GM23248 (cell line): ENCODE measurements at regions not wholly inside any gene's neighbourhood (a gene's known extent, or its start where the extent isn't known, plus 50 kb on each side); places are given as distances from the start of the nearest gene placed in this dataset.

Experiments used
- DNase-seq: peaks from one replicate; pipeline ENCODE4 v3.0.0-alpha.2; 2015
- H2AFZ ChIP-seq: fragments of 200-600 bp; sonication (generic); 2 replicates; pipeline ENCODE4 v1.6.1; 2016; ENCODE audit warnings: antibody characterized with exemption
- H3F3A ChIP-seq: fragments of 200-600 bp; sonication (generic); 2 replicates; pipeline ENCODE4 v1.6.1; 2016; ENCODE audit warnings: mild to moderate bottlenecking, antibody characterized with exemption, mixed run types; ENCODE audit not compliant: insufficient read depth
- H3K27ac ChIP-seq: fragments of 200-600 bp; sonication (generic); 2 replicates; pipeline ENCODE4 v1.5.1; 2016; ENCODE audit warnings: mild to moderate bottlenecking
- H3K27me3 ChIP-seq: fragments of 200-600 bp; sonication (generic); replicated peaks from 2 replicates; pipeline ENCODE4 v1.6.1; 2016; ENCODE audit warnings: mild to moderate bottlenecking; ENCODE audit not compliant: insufficient read depth
- H3K36me3 ChIP-seq: fragments of 200-600 bp; sonication (generic); 2 replicates; pipeline ENCODE4 v1.6.1; 2016; ENCODE audit warnings: low read depth, mild to moderate bottlenecking
- H3K4me1 ChIP-seq: fragments of 200-600 bp; sonication (generic); 2 replicates; pipeline ENCODE4 v1.6.1; 2016; ENCODE audit warnings: mild to moderate bottlenecking; ENCODE audit not compliant: insufficient read depth
- H3K4me2 ChIP-seq: fragments of 200-600 bp; sonication (generic); one replicate; pipeline ENCODE4 v1.6.1; 2016; ENCODE audit warnings: mild to moderate bottlenecking; ENCODE audit not compliant: unreplicated experiment
- H3K4me3 ChIP-seq: fragments of 200-600 bp; sonication (generic); 2 replicates; pipeline ENCODE4 v1.5.1; 2016; ENCODE audit warnings: mild to moderate bottlenecking
- H3K79me2 ChIP-seq: fragments of 200-600 bp; sonication (generic); 2 replicates; pipeline ENCODE4 v1.6.1; 2016; ENCODE audit warnings: mild to moderate bottlenecking; ENCODE audit not compliant: insufficient read depth
- H3K9ac ChIP-seq: fragments of 200-600 bp; sonication (generic); 2 replicates; pipeline ENCODE4 v1.6.1; 2016; ENCODE audit warnings: mild to moderate bottlenecking
- H3K9me2 ChIP-seq: fragments of 200-600 bp; sonication (generic); 2 replicates; pipeline ENCODE4 v1.6.1; 2016; ENCODE audit warnings: mixed run types, mild to moderate bottlenecking, moderate library complexity; ENCODE audit not compliant: insufficient read depth
- H3K9me3 ChIP-seq: fragments of 200-600 bp; sonication (generic); one replicate; pipeline ENCODE4 v1.6.1; 2017; ENCODE audit warnings: low read depth
- H4K20me1 ChIP-seq: fragments of 200-600 bp; sonication (generic); 2 replicates; pipeline ENCODE4 v1.6.0; 2016; ENCODE audit not compliant: insufficient read depth
- EZH2 ChIP-seq: fragments of 200-600 bp; sonication (generic); IDR thresholded peaks from 2 replicates; pipeline ENCODE4 v1.6.1; 2018; ENCODE audit warnings: antibody characterized with exemption, mild to moderate bottlenecking; ENCODE audit not compliant: insufficient read depth, poor library complexity, severe bottlenecking
- EZH2phosphoT487 ChIP-seq: fragments of 200-600 bp; sonication (generic); IDR thresholded peaks from 2 replicates; pipeline ENCODE4 v1.6.1; 2018; ENCODE audit warnings: antibody characterized with exemption, moderate library complexity, mild to moderate bottlenecking, low read depth; ENCODE audit not compliant: insufficient read depth
- WGBS, 2 experiments: methylation state at CpG; one replicate each; pipeline ENCODE4 v1.1.6; 2015 to 2017; ENCODE audit warnings: low lambda C conversion rate in 2 of 2, low coverage in 1 of 2; ENCODE audit errors: missing lambda C conversion rate in 2 of 2; 5-methylcytosine and 5-hydroxymethylcytosine counted together
- in situ Hi-C: fragments of 300-500 bp; cut with MboI; formaldehyde crosslinking; loops from 2 replicates; pipeline ENCODE4 v1.15.0; 2020

- no peak for TF ChIP-seq EZH2
- no peak for TF ChIP-seq EZH2phosphoT487
- DNase-seq: no peak
- no peaks in the 10 kb centered on the region for H3K79me2 ChIP-seq
- H2AFZ ChIP-seq: no peak overlapping the region
- H3K9me3 ChIP-seq: no peaks in the 10 kb centered on the region
- H3K27me3 ChIP-seq: no peaks in the 10 kb centered on the region
- no peaks in the 10 kb centered on the region for H4K20me1 ChIP-seq
- in situ Hi-C loops: no loop called here
- H3K27ac ChIP-seq: no peak overlapping the region
- H3K4me1 ChIP-seq: peaks cover 24% of the 10 kb centered on the region
- H3F3A ChIP-seq: peaks cover 12% of the 10 kb centered on the region
- no peak overlapping the region for H3K4me2 ChIP-seq
- H3K9ac ChIP-seq: no peak overlapping the region
- no peaks in the 10 kb centered on the region for H3K36me3 ChIP-seq
- WGBS, 2 experiments: 94 to 97% methylated on average over 4 of the region's 4 CpGs
- H3K9me2 ChIP-seq: no peaks in the 10 kb centered on the region
- H3K4me3 ChIP-seq: no peak overlapping the region
Measured at GRCh38 chr5:54748527-54748926, 231.0 kb downstream of the SNX18 start.

DNA sequence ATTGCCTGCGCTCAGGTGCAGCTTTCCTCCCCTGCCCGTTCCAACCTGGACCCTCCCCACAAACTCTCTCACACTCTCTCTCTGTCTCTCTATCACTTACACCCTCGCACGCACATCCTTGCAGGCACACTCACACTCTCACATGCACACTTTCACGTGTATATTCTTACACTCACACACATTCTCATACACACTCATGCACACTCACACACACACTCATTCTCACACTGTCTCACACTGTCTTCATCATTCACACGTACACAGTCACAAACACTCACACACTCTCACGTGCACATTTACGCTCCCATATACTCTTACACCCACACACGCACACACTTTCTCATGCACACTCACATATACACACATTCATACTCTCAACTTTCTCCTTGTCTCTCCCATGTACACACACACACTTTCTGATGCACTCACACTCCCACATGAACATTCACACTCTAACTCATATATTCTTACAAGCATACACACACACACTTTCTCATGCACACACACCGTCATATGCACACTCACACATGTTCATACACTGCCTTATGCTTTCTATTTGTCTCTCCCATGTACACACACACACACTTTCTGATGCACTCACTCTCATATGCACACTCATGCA is 229.3 kb downstream of the SNX18 start:
- 98 to 99% methylated on average over 10 of the region's 10 CpGs for WGBS, 2 experiments
- Histone ChIP-seq H3F3A (peaks cover 25% of the 10 kb centered on the region), H3K9me3 (no peaks in the 10 kb centered on the region), H3K27me3 (no peaks in the 10 kb centered on the region), H2AFZ (no peak overlapping the region), H3K79me2 (no peaks in the 10 kb centered on the region), H3K27ac (no peak overlapping the region), H3K9ac (no peak overlapping the region), H3K4me2 (no peak overlapping the region), H3K9me2 (no peaks in the 10 kb centered on the region), H4K20me1 (no peaks in the 10 kb centered on the region), H3K4me1 (peaks cover 31% of the 10 kb centered on the region), H3K36me3 (no peaks in the 10 kb centered on the region), H3K4me3 (no peak overlapping the region)
- in situ Hi-C loops: no loop called here
- no peak for TF ChIP-seq EZH2
- no peak for TF ChIP-seq EZH2phosphoT487
- no peak for DNase-seq

- no peaks in the 10 kb centered on the region for H3K36me3 ChIP-seq
- H3K27me3 ChIP-seq: no peaks in the 10 kb centered on the region
- no peaks in the 10 kb centered on the region for H3K9me3 ChIP-seq
- no peaks in the 10 kb centered on the region for H3K9me2 ChIP-seq
- H2AFZ ChIP-seq: no peak overlapping the region
- WGBS, 2 experiments: 93 to 97% methylated on average over 8 of the region's 8 CpGs
- H3K4me2 ChIP-seq: no peak overlapping the region
- in situ Hi-C loops: no loop called here
- no peaks in the 10 kb centered on the region for H4K20me1 ChIP-seq
- H3K4me1 ChIP-seq: peaks cover 37% of the 10 kb centered on the region
- no peak for DNase-seq
- H3K9ac ChIP-seq: no peak overlapping the region
- H3K79me2 ChIP-seq: no peaks in the 10 kb centered on the region
- H3K27ac ChIP-seq: no peak overlapping the region
- H3K4me3 ChIP-seq: no peak overlapping the region
- no peak for TF ChIP-seq EZH2phosphoT487
- no peak for TF ChIP-seq EZH2
- H3F3A ChIP-seq: peaks cover 31% of the 10 kb centered on the region
Measured at GRCh38 chr5:54746346-54746745, 228.8 kb downstream of the SNX18 start.

- Histone ChIP-seq H3K9me2 (no peaks in the 10 kb centered on the region), H3K27ac (no peak overlapping the region), H3K9ac (no peak overlapping the region), H3K4me3 (no peak overlapping the region), H2AFZ (no peak overlapping the region), H3K9me3 (no peaks in the 10 kb centered on the region), H3K4me1 (peaks cover 39% of the 10 kb centered on the region), H3F3A (peaks cover 36% of the 10 kb centered on the region), H3K27me3 (no peaks in the 10 kb centered on the region), H3K79me2 (no peaks in the 10 kb centered on the region), H3K36me3 (no peaks in the 10 kb centered on the region), H4K20me1 (no peaks in the 10 kb centered on the region), H3K4me2 (no peak overlapping the region)
- in situ Hi-C loops: no loop called here
- WGBS, 2 experiments: 78 to 81% methylated on average over 5 of the region's 5 CpGs
- no peak for DNase-seq
- TF ChIP-seq EZH2phosphoT487: no peak
- TF ChIP-seq EZH2: no peak
Measured at GRCh38 chr5:54745599-54745998, 228.0 kb downstream of the SNX18 start.
